ENCODE measurements at regions not wholly inside any gene's neighbourhood (a gene's known extent, or its start where the extent isn't known, plus 50 kb on each side); places are given as distances from the start of the nearest gene placed in this dataset.

- TF ChIP-seq CTCF (IDR thresholded peaks at IDR 0.05; ENCODE audit: poor library complexity, severe bottlenecking) (no peak), EP300 (conservative IDR thresholded peaks at IDR 0.05; ENCODE audit: poor library complexity, severe bottlenecking) (no peak), POLR2AphosphoS5 (IDR thresholded peaks at IDR 0.05) (no peak), TAF1 (IDR thresholded peaks at IDR 0.05; ENCODE audit: low read depth) (no peak), MXI1 (conservative IDR thresholded peaks at IDR 0.05; ENCODE audit: poor library complexity, severe bottlenecking) (no peak)
- TF ChIP-seq, protein P1, sequence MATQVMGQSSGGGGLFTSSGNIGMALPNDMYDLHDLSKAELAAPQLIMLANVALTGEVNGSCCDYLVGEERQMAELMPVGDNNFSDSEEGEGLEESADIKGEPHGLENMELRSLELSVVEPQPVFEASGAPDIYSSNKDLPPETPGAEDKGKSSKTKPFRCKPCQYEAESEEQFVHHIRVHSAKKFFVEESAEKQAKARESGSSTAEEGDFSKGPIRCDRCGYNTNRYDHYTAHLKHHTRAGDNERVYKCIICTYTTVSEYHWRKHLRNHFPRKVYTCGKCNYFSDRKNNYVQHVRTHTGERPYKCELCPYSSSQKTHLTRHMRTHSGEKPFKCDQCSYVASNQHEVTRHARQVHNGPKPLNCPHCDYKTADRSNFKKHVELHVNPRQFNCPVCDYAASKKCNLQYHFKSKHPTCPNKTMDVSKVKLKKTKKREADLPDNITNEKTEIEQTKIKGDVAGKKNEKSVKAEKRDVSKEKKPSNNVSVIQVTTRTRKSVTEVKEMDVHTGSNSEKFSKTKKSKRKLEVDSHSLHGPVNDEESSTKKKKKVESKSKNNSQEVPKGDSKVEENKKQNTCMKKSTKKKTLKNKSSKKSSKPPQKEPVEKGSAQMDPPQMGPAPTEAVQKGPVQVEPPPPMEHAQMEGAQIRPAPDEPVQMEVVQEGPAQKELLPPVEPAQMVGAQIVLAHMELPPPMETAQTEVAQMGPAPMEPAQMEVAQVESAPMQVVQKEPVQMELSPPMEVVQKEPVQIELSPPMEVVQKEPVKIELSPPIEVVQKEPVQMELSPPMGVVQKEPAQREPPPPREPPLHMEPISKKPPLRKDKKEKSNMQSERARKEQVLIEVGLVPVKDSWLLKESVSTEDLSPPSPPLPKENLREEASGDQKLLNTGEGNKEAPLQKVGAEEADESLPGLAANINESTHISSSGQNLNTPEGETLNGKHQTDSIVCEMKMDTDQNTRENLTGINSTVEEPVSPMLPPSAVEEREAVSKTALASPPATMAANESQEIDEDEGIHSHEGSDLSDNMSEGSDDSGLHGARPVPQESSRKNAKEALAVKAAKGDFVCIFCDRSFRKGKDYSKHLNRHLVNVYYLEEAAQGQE (IDR thresholded peaks at IDR 0.05; ENCODE audit: borderline replicate concordance), result no peak
These were observed 161.1 kb upstream of the TOPAZ1 start for GRCh38 chr3:44080474-44081072.

Measured in neural cell (in vitro differentiated cells).